ENCODE measurements at regions not wholly inside any gene's neighbourhood (a gene's known extent, or its start where the extent isn't known, plus 50 kb on each side); places are given as distances from the start of the nearest gene placed in this dataset.

DNA sequence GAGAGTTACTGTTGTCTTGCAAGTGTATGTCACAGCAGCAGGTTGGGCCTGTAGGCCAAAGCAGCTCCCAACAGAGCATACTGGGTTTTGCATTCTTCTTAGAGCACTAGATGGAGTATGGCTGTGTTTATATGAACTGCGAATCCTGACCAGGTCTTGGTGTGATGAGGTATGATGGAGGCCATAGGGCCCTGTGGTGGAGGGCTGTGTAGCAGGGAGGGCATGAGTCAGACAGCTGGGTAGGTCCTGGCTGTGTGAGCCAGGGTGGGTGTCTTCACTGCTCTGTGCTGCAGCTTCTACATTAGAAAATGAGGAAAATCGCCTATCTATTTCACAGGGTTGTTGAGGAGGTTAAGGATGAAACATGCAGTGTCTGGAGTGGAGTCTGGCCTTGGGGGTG, 124.2 kb downstream of the BUB3 start:
- TF ChIP-seq, protein P1, sequence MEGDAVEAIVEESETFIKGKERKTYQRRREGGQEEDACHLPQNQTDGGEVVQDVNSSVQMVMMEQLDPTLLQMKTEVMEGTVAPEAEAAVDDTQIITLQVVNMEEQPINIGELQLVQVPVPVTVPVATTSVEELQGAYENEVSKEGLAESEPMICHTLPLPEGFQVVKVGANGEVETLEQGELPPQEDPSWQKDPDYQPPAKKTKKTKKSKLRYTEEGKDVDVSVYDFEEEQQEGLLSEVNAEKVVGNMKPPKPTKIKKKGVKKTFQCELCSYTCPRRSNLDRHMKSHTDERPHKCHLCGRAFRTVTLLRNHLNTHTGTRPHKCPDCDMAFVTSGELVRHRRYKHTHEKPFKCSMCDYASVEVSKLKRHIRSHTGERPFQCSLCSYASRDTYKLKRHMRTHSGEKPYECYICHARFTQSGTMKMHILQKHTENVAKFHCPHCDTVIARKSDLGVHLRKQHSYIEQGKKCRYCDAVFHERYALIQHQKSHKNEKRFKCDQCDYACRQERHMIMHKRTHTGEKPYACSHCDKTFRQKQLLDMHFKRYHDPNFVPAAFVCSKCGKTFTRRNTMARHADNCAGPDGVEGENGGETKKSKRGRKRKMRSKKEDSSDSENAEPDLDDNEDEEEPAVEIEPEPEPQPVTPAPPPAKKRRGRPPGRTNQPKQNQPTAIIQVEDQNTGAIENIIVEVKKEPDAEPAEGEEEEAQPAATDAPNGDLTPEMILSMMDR (IDR thresholded peaks at IDR 0.05) = no peak
- no peak for TF ChIP-seq POLR2A (IDR thresholded peaks at IDR 0.05)

All from sigmoid colon (tissue), 3 donors.